GM12891 (cell line): ENCODE measurements at regions not wholly inside any gene's neighbourhood (a gene's known extent, or its start where the extent isn't known, plus 50 kb on each side); places are given as distances from the start of the nearest gene placed in this dataset.

Source experiments
- POLR2A ChIP-seq: IDR thresholded peaks from 2 replicates; pipeline ENCODE4 v1.6.1; 2011; ENCODE audit warnings: low read depth, low read length, control low read depth
- POLR2AphosphoS5 ChIP-seq: IDR thresholded peaks from 2 replicates; pipeline ENCODE4 v1.6.1; 2011; ENCODE audit warnings: low read depth, low read length, control low read depth
- POU2F2 ChIP-seq: IDR thresholded peaks from 2 replicates; pipeline ENCODE4 v1.6.1; 2011; ENCODE audit warnings: low read depth, mild to moderate bottlenecking, control low read depth, low read length, moderate library complexity

GRCh38 chr5:112583166-112583565 lies 154.5 kb upstream of the APC start:
- TF ChIP-seq POLR2AphosphoS5 = no peak
- no peak for TF ChIP-seq POLR2A
- TF ChIP-seq POU2F2 = no peak
